Mucosa of stomach (tissue), 1 donor: ENCODE measurements at regions not wholly inside any gene's neighbourhood (a gene's known extent, or its start where the extent isn't known, plus 50 kb on each side); places are given as distances from the start of the nearest gene placed in this dataset.
"Not testable (repeated sequence)": the region's sequence is repeated elsewhere in the genome, so short reads cannot be mapped to it uniquely, and the experiment has no call there.

Experiments used
- H3K27me3 ChIP-seq: one replicate; pipeline ENCODE4 v1.7.0; 2013; ENCODE audit warnings: mild to moderate bottlenecking, low read length; ENCODE audit not compliant: control insufficient read depth, insufficient read depth
- H3K36me3 ChIP-seq: one replicate; pipeline ENCODE4 v1.7.0; 2013; ENCODE audit warnings: low read length; ENCODE audit not compliant: control insufficient read depth, insufficient read depth
- H3K4me1 ChIP-seq: one replicate; pipeline ENCODE4 v1.7.0; 2013; ENCODE audit warnings: mild to moderate bottlenecking, low read length; ENCODE audit not compliant: control insufficient read depth, insufficient read depth
- H3K4me3 ChIP-seq: one replicate; pipeline ENCODE4 v1.7.0; 2013; ENCODE audit warnings: low read length
- H3K9ac ChIP-seq: one replicate; pipeline ENCODE4 v1.7.0; 2013; ENCODE audit warnings: mild to moderate bottlenecking, low read length, moderate library complexity
- H3K9me3 ChIP-seq: one replicate; pipeline ENCODE4 v1.7.0; 2013; ENCODE audit warnings: mild to moderate bottlenecking, low read length, moderate library complexity; ENCODE audit not compliant: control insufficient read depth
- donor health status: Pancreatic carcinoma.

DNA sequence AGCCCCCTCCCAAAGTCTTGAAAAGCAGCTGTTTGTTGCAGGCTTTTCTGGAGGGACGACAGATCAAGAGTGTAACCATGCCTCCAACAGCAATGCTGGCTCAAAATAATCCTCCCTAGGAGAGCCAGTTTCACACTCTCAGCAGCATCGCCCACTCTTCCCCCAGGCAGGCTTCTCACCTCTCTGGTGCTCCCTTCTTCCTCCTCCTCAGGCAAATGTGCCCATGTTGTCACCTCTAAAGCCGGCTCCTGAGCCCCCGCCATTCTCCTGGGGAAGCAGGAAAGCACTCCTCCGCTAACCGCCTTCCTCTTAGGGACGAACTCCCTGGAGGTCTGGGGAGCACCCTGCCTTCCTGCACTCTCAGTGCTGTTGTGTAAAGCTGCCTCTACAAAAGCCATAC lies 98.9 kb upstream of the SGCG start:
- no peak overlapping the region for H3K9ac ChIP-seq
- H3K9me3 ChIP-seq = no peaks in the 10 kb centered on the region
- no peaks in the 10 kb centered on the region for H3K27me3 ChIP-seq
- no peaks in the 10 kb centered on the region for H3K4me1 ChIP-seq
- no peaks in the 10 kb centered on the region for H3K36me3 ChIP-seq
- no peak overlapping the region for H3K4me3 ChIP-seq

DNA sequence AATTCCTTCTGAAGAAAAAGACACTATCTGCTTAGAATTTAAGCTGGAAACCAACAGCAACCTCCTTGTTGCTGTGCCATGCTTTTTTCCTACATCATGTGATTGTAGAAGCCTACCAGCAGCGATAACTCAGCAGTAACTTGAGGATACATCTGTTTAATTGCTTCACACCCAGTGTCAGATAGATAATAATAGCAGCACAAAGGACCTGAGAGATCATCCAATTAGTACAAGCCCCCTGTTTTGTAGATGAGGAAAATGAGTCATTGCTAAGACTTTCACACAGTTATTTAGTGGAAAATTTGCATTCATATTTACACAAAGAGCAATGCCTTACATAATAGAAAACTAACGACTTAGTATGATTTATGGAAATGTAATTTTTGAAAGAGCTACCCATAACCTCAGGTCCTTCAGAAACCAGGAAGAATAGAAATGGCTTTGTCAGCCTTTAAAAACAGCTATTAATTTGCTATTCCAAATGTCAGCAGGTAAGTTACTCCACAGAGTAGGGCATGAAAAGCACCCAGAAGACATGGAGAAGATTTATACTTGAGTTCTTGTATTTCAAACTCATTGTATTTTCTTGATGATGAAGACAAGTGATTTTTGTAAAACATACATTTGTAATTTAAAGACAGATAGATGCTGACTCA lies 93.7 kb upstream of the SGCG start:
- H3K27me3 ChIP-seq = no peaks in the 10 kb centered on the region
- no peaks in the 10 kb centered on the region for H3K36me3 ChIP-seq
- no peak overlapping the region for H3K9ac ChIP-seq
- H3K4me3 ChIP-seq = no peak overlapping the region
- H3K4me1 ChIP-seq = no peaks in the 10 kb centered on the region
- no peaks in the 10 kb centered on the region for H3K9me3 ChIP-seq

DNA sequence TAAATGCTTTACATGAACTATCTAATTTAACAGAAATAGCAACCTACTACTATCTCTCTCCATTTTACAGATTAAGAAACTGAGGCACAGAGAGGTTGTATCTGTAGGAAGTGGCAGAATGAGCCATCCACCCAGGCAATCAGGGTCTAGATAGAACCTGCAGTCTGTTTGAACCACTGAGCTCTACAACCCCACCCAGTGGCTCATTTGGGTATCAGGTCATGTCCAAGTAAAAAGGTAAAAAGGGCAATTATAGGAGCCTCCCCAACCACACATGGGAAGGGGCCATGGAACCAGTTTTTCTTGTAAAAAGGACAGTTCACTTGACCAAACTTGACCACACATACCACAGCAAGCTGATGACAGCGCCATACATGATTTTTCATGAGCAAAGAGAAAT lies 92.9 kb upstream of the SGCG start:
- H3K9ac ChIP-seq = no peak overlapping the region
- H3K27me3 ChIP-seq = no peaks in the 10 kb centered on the region
- H3K36me3 ChIP-seq = no peaks in the 10 kb centered on the region
- H3K4me1 ChIP-seq = no peaks in the 10 kb centered on the region
- H3K9me3 ChIP-seq = no peaks in the 10 kb centered on the region
- H3K4me3 ChIP-seq = no peak overlapping the region

DNA sequence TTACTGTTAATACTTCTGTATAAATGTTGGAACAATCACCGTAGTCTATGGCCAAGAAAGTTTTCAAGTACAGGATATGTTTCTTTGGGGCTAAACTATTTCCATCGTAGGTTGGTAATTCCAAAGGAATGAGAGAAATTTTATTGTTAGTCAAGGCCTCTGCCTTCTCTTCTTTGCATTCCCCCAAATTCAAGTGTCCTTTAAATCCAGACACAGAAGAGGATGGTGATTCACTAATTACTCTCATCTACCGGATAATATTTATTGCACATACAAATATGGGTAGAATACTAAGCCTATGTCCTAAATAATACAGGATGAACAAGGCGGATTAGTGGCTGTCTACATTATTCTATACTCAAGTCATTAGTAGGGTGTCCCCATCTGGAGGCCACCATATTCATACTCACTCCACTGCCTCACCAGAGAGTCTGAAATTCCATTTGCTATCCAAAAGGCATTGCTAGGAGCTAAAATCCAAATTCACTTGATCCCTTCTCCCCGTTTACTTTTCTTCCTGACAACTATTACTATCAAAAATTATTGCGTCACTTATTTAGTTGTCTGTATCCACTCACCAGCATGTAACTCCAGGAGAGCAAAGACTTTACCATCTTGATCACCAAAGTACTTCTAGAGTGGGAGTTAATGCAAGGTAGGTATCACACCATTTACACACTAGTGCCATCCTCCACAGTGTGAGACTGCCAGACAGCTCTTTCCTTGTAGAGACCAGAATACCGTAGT lies 82.4 kb upstream of the SGCG start:
- H3K4me1 ChIP-seq = no peaks in the 10 kb centered on the region
- H3K4me3 ChIP-seq = no peak overlapping the region
- no peaks in the 10 kb centered on the region for H3K27me3 ChIP-seq
- no peaks in the 10 kb centered on the region for H3K36me3 ChIP-seq
- no peaks in the 10 kb centered on the region for H3K9me3 ChIP-seq
- H3K9ac ChIP-seq = no peak overlapping the region

DNA sequence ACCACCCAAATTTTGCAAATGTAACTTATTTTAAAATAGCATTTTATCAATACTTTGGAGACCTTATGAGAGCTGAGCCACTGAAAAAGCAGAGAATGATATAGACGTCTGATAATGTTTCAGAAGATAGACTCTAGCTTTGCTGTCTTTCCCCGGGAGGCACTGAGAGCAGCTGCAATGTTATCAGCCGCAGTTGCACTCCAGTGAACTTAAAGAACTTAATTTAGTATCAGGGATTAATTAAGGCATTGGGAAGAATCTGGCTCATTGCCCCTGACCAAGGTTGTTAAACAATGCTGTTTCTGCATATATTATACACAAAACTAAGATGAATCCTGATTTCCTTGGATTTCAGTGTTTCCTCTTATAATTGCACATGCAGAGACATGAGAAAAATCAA lies 75.7 kb upstream of the SGCG start:
- no peaks in the 10 kb centered on the region for H3K27me3 ChIP-seq
- no peaks in the 10 kb centered on the region for H3K4me1 ChIP-seq
- no peaks in the 10 kb centered on the region for H3K9me3 ChIP-seq
- H3K36me3 ChIP-seq = no peaks in the 10 kb centered on the region
- no peak overlapping the region for H3K4me3 ChIP-seq
- H3K9ac ChIP-seq = no peak overlapping the region

DNA sequence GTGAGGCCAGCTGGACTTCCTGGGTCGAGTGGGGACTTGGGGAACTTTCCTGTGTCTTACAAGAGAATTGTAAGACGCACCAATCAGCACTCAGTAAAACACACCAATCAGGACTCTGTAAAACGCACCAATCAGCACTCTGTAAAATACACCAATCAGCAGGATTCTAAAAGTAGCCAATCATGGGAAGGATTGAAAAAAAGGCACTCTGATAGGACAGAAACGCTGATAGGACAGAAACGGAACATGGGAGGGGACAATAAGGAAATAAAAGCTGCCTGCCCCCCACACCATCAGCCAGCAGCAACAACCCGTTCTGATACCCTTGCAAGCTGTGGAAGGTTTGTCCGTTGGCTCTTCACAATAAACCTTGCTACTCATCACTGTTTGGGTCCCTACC lies 73.1 kb upstream of the SGCG start:
- Histone ChIP-seq H3K9me3 (no peaks in the 10 kb centered on the region), H3K36me3 (no peaks in the 10 kb centered on the region), H3K4me3 (no peak overlapping the region), H3K27me3 (no peaks in the 10 kb centered on the region), H3K4me1 (no peaks in the 10 kb centered on the region), H3K9ac (no peak overlapping the region)

DNA sequence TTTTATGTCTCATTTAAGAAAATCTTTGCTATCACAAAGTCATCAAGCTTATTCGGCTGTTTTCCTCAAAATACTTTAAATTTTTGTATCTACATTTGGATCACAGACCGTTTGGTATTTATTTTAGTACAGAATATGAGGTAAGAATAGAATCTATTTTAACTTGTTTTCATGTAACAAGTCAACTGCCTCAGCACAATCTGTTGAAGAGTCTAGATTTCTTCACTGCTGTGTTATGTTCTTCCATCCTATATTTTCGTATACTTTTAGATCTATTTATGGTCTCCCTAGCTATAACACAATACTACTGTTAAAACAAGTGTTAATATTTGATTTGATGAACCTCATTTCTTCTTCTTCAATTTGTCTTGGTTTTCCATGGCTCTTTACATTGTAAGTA lies 61.6 kb upstream of the SGCG start:
- H3K4me3 ChIP-seq = no peak overlapping the region
- no peak overlapping the region for H3K9ac ChIP-seq
- no peaks in the 10 kb centered on the region for H3K27me3 ChIP-seq
- no peaks in the 10 kb centered on the region for H3K9me3 ChIP-seq
- no peaks in the 10 kb centered on the region for H3K36me3 ChIP-seq
- no peaks in the 10 kb centered on the region for H3K4me1 ChIP-seq

DNA sequence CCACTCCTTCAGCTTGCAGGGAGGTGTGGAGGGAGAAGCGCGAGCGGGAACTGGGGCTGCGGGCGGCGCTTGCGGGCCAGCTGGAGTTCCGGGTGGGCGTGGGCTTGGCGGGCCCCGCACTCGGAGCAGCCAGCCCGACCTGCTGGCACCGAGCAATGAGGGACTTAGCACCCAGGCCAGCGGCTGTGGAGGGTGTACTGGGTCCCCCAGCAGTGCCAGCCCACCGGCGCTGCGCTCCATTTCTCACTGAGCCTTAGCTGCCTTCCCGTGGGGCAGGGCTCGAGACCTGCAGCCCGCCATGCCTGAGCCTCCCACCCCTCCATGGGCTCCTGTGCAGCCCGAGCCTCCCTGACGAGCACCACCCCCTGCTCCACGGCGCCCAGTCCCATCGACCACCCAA lies 53.2 kb upstream of the SGCG start:
- not testable (repeated sequence) for H3K4me3 ChIP-seq, H3K9ac ChIP-seq, H3K4me1 ChIP-seq, H3K36me3 ChIP-seq, H3K9me3 ChIP-seq, H3K27me3 ChIP-seq

DNA sequence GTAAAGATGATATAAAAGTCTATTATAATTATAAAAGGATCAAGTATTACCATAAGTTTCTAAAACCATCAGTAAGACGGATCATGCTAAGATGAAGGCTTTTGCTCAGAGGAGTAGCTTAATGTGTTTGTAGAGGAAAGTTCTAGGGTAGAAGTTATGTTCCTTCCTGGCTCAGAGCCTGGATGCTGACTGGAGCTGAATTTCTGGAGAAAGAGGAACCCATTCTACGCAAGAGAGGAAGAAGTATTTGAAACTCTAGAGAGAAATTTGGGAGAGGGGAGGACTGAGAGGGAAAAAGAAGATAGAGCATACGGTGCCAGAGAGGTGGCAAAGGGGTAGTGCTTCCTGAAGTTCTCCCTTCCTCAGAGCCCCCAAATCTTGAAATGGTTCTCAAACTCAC lies 51.4 kb upstream of the SGCG start:
- Histone ChIP-seq H3K9me3 (no peaks in the 10 kb centered on the region), H3K4me1 (no peaks in the 10 kb centered on the region), H3K27me3 (no peaks in the 10 kb centered on the region), H3K36me3 (no peaks in the 10 kb centered on the region), H3K4me3 (no peak overlapping the region), H3K9ac (no peak overlapping the region)
